Activated CD8-positive, alpha-beta memory T cell treated with anti-CD3 and anti-CD28 coated beads for 1 hour (primary cell): ENCODE measurements at regions not wholly inside any gene's neighbourhood (a gene's known extent, or its start where the extent isn't known, plus 50 kb on each side); places are given as distances from the start of the nearest gene placed in this dataset.

Experiments used
- DNase-seq, 2 donors: peaks; one replicate each; pipeline ENCODE4 v3.0.0-alpha.2; 2020; ENCODE audit warnings: low read depth in 1 of 2; ENCODE audit errors: extremely low read depth in 1 of 2

- no peak for DNase-seq
These were observed 288.8 kb upstream of the NFE2L3 start for GRCh38 chr7:25863005-25863728.

- no peak for DNase-seq
These were observed 288.3 kb upstream of the NFE2L3 start for GRCh38 chr7:25863729-25864110.

GRCh38 chr7:25864511-25864910 lies 287.5 kb upstream of the NFE2L3 start:
- no peak for DNase-seq

- no peak for DNase-seq
These were observed 286.9 kb upstream of the NFE2L3 start for GRCh38 chr7:25864943-25865751.

- DNase-seq: no peak
These were observed 283.5 kb upstream of the NFE2L3 start for GRCh38 chr7:25868509-25868908.

GRCh38 chr7:25870574-25870973 lies 281.4 kb upstream of the NFE2L3 start:
- DNase-seq: no peak

- DNase-seq: no peak
These were observed 275.9 kb upstream of the NFE2L3 start for GRCh38 chr7:25876092-25876491.

GRCh38 chr7:25877802-25878789 lies 273.9 kb upstream of the NFE2L3 start:
- DNase-seq: no peak

- DNase-seq: no peak
These were observed 272.2 kb upstream of the NFE2L3 start for GRCh38 chr7:25879799-25880198.

- no peak for DNase-seq
These were observed 270.5 kb upstream of the NFE2L3 start for GRCh38 chr7:25881317-25882037.

GRCh38 chr7:25882151-25882773 lies 269.7 kb upstream of the NFE2L3 start:
- DNase-seq: no peak

GRCh38 chr7:25884265-25884828 lies 267.7 kb upstream of the NFE2L3 start:
- DNase-seq: no peak

- no peak for DNase-seq
These were observed 266.9 kb upstream of the NFE2L3 start for GRCh38 chr7:25885057-25885576.

GRCh38 chr7:25886387-25887240 lies 265.4 kb upstream of the NFE2L3 start:
- DNase-seq: no peak

- DNase-seq: no peak
These were observed 264.7 kb upstream of the NFE2L3 start for GRCh38 chr7:25887266-25887665.

- no peak for DNase-seq
These were observed 264.0 kb upstream of the NFE2L3 start for GRCh38 chr7:25887795-25888559.

GRCh38 chr7:25889765-25890164 lies 262.2 kb upstream of the NFE2L3 start:
- no peak for DNase-seq

- no peak for DNase-seq
These were observed 260.4 kb upstream of the NFE2L3 start for GRCh38 chr7:25891591-25891990.
